ENCODE measurements at regions not wholly inside any gene's neighbourhood (a gene's known extent, or its start where the extent isn't known, plus 50 kb on each side); places are given as distances from the start of the nearest gene placed in this dataset.
A peak's percentile ranks its signal among the peaks of the same experiment; 100 is the strongest.

DNA sequence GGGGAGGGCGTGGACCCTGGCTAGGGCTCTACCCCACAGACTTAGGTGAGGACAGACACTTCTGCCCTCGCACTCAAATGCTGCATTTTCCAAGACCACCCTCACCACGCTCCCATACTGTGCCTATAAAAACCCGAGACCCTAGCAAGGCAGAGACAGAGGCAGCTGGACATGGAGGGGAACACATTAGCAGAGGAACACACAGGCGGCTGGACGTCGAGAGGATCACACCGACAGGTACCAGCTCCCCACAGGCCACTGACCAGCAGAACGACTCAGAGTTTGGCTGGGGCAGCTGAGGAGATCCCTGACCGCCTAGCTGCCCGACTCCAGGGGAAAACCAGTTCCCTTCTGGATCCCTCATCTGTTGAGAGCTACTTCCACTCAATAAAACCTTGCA lies 338.2 kb upstream of the SMIM30 start:
- no peak for DNase-seq (ENCODE audit: low read depth)

GRCh38 chr7:113454597-113455169 lies 336.3 kb upstream of the SMIM30 start:
- no peak for DNase-seq (ENCODE audit: low read depth)

DNA sequence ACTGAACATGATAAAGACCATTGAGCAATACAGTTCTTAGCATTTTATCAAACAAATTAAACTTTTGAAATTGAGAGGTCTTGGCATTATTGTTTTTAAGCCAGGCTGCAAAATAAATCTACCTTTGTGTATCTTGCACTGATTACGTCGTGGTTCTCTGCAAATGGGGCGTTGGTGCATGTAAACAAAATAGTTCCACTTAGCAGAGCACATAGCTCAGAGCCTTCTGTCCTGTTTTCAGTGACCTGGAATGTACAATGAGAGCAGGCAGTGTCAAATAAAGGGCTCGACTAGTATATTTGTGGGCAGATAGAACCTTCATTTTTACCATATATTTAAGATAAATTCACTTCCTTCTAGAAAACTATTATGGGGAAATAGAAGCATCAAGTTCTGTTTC lies 333.9 kb upstream of the SMIM30 start:
- DNase-seq (ENCODE audit: low read depth) = no peak

- no peak for DNase-seq (ENCODE audit: low read depth)
Measured at GRCh38 chr7:113446791-113447190, 328.4 kb upstream of the SMIM30 start.

GRCh38 chr7:113446391-113446790 lies 328.0 kb upstream of the SMIM30 start:
- no peak for DNase-seq (ENCODE audit: low read depth)

GRCh38 chr7:113444261-113444660 lies 325.9 kb upstream of the SMIM30 start:
- no peak for DNase-seq (ENCODE audit: low read depth)

- no peak for DNase-seq (ENCODE audit: low read depth)
Measured at GRCh38 chr7:113440173-113440572, 321.8 kb upstream of the SMIM30 start.

DNA sequence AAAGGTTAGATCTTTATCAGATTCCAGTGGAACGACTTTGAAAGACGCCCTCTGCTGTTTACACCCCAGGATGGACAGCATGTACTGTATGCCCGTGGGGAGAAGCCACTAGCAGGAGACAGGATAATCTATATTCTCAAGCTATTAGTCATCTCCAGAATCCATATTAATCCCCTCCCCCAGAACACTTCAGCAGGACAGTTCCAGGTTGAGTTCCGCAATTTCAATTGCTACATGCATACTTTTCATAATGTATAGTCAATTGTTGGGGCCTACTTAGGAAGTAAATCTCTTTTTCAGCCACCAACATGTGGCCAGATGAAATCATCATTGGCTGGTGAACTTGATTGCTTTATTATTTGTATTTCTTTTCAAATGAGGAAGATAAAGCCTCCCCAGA lies 313.1 kb upstream of the SMIM30 start:
- no peak for DNase-seq (ENCODE audit: low read depth)

DNA sequence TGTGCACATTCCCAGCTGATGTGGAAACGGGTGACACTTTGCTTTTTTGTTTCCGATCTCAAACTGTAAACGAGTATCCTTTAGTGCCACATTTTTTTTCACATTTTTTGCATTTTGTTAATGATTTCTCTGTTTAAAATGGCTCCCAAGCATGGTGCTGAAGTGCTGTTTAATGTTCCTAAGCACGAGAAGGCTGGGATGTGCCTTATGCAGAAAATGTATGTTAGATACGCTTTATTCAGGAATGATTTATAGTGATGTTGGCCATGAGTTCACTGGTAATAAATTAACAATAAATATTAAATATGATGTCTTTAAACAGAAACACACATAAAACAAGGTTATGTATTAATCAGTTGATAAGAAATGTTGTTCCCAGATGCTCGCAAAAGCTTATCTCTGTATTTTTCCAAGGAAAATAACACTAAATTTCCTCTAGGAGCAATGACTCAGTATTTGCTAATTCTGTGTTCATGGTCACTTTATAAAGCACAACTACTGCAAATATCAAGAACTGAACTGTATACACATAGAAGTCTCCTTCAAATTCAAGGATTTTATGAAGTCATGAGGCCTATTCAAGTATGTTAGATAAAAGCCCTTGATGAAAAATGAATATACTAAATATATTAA lies 305.9 kb upstream of the SMIM30 start:
- DNase-seq (ENCODE audit: low read depth) = no peak

DNA sequence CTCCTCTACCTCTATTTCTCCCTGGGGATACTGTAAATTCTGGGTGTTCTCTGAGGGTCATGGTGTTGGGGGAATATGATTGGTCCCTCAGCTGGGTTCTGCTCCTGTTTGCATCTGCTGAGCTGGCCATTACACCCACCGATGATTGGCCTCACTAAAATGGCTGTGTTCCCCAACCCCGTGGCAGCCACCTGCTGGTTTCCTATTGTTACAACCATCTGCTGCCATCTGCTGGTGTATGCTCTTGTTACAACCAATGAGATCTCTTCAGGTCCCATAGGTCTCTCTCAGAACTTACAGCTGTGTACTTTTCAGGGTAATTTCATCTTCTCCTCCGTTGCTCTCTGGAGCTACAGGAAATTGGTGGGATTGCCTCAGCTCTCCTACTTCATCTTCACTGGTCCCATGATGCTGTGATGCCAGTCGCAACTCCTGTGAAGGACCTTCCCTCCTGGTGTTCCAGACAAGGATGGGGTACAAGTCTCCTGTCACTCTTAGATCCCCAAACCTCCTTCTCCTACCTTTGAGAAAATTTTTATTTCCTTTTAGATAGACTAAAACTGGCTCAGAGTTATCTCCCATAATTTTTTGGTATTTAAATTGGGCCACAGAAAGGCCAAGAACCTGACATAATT lies 303.5 kb upstream of the SMIM30 start:
- peak; percentile 21 for DNase-seq (ENCODE audit: low read depth)

DNA sequence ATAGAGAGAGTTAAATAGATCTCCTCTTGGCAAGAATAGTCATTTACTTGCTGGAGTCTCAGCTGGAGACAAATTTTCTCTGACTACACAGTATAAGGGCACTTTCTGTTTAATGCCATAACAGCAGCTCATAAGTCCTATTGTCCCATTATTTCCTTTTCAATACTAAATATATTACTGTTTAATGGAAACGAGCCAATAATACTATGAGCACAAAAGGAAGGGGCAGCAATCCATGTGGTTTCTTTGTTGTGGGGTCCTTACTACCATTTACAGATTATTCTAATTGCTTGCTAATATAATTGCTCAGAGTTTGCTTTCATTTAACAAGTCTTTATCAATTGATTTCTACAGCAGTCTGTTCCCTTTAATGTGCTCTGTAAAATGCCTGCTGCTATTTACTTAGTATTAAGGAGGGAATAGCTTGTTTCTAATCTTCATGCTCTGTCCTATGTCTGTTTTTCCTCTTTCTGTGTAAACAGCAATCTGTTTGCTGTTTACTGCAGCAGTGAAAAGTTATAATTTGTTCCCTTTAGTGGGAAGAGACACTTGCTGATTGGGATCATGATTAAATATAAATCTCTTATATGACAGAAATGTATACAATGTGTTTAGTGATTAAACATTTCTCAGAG lies 296.2 kb upstream of the SMIM30 start:
- no peak for DNase-seq (ENCODE audit: low read depth)

- no peak for DNase-seq (ENCODE audit: low read depth)
Measured at GRCh38 chr7:113412410-113412809, 294.1 kb upstream of the SMIM30 start.

GRCh38 chr7:113410796-113411195 lies 292.4 kb upstream of the SMIM30 start:
- no peak for DNase-seq (ENCODE audit: low read depth)

DNA sequence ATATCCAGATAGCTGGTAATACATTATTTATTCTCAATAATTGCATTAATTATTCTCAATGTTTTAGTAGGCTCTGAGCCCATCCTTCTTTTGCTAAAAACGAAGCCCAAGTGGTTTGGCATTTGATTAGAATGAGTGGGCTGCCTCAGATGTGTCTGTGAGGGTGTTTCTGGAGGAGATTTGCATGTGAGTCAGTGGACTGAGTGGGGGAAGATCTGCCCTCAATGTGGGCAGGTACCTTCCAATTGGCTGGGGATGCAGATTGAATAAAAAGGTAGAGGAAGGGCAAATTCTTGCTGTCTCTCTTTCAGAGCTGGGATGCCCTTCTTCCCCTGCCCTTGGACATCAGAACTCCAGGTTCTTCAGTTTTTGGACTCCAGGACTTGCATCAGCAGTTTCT lies 290.6 kb upstream of the SMIM30 start:
- DNase-seq (ENCODE audit: low read depth) = no peak

DNA sequence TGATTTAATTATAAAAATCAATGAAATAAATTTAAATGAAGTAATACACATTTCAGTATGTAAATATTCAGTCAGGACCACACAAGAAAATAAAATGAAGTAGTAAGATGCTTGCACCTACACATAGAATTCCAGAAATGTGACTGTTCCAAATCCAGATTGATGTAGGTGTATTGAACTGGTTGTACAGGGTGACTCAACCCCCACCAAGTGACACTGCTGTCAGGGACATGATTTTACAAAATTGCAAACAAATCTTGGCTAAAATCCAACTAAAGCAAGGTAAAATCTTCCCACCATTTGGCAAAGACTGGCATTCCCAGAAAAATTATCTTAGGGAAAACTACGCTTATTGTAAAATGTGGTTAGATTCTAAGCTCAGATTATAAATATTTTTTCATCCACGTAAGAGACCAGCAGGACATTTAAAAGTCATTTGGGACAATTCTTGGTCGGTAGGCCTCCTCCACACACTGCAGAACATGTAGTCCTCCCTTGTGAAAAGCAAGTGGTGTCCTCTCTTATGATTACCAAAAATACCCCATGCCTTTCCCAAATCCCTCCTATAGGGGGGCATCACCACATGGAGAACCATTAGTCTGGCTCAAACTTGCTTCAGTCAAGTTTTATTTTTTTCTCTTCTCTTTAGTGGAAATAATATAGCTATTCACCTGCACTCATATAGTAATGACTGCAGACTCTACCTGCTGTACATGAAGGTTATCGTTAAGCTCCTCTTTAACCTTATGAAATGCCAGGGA lies 287.1 kb upstream of the SMIM30 start:
- DNase-seq (ENCODE audit: low read depth) = no peak

DNA sequence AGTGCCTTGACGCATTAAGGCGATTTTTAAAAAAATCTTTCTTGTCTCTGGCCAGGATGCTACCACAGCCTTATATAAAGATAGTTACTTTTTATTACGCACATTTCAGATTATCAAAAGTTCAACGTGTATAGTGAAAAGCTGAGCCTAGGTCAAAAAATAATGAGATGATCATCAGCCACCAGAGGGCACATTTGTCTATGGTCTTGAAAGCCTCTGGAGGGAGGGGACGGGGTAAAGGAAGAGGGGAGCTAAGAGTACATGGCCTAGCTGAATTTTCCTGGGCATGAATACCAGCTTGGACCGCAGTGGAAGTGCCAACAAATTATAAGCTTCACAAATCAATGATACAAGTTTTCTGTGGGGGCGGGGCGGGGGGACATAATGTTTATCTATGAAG lies 285.9 kb upstream of the SMIM30 start:
- no peak for DNase-seq (ENCODE audit: low read depth)

DNA sequence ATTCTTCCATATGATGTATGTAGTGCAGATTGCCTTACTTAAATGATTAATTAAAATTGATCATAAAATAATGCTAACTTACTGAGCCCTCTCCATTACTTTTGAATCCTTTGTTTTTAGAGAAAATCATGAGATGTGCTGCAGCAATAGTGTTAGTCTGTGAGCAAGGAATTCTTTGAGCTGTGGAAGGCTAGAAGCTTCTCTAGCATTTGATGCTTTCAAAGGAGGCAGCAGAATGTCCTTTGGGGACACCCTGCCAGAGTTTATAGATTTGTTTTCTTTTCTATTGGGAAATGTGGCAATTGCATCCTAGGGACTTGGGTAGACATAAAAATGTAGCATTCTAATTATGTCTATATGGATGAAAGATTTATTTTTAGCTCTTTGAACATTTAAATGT lies 284.1 kb upstream of the SMIM30 start:
- no peak for DNase-seq (ENCODE audit: low read depth)

DNA sequence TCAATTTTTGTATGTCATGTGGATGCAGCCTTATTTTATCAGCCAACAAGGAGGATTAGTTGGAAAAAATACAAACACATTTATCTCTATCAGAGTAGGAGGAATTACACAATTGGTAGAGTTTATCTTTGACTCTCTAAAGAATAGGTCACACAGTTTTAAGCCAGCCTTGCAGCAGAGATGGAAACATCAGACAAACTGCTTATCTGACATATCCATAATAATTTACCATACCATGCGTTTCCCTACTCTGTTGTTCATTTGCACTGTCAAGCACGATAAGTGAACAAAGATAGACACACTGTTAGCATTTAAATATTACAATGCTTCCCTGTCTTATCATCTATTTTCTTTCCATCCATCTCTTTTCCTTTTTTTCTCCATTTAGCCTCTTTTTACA lies 283.7 kb upstream of the SMIM30 start:
- no peak for DNase-seq (ENCODE audit: low read depth)

- DNase-seq (ENCODE audit: low read depth) = no peak
Measured at GRCh38 chr7:113394856-113395255, 276.5 kb upstream of the SMIM30 start.

GRCh38 chr7:113392841-113393540 lies 274.6 kb upstream of the SMIM30 start:
- DNase-seq (ENCODE audit: low read depth) = no peak

DNA sequence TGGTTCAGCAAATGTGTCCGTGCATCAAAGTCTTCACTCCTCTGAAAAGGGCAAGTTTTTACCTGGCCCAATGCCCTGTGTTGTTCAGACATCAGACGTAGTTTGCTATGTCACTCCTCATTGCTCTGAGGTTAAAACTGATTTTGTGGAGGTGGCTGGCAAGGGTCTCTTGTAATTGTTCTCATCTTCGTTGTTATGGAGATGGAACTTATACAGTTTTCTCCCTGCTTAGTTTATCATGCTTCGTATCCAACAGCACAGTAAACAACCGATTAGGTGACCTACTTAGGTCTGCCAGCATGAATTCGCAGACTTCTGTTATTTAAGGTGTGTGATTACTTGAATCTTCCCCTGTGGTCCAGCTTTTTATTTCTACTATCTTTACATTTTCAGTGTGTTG lies 274.1 kb upstream of the SMIM30 start:
- no peak for DNase-seq (ENCODE audit: low read depth)

GRCh38 chr7:113389112-113389646 lies 270.8 kb upstream of the SMIM30 start:
- DNase-seq (ENCODE audit: low read depth) = no peak
